ENCODE measurements at regions not wholly inside any gene's neighbourhood (a gene's known extent, or its start where the extent isn't known, plus 50 kb on each side); places are given as distances from the start of the nearest gene placed in this dataset.
A peak's percentile ranks its signal among the peaks of the same experiment; 100 is the strongest.

- TF ChIP-seq, protein P1, sequence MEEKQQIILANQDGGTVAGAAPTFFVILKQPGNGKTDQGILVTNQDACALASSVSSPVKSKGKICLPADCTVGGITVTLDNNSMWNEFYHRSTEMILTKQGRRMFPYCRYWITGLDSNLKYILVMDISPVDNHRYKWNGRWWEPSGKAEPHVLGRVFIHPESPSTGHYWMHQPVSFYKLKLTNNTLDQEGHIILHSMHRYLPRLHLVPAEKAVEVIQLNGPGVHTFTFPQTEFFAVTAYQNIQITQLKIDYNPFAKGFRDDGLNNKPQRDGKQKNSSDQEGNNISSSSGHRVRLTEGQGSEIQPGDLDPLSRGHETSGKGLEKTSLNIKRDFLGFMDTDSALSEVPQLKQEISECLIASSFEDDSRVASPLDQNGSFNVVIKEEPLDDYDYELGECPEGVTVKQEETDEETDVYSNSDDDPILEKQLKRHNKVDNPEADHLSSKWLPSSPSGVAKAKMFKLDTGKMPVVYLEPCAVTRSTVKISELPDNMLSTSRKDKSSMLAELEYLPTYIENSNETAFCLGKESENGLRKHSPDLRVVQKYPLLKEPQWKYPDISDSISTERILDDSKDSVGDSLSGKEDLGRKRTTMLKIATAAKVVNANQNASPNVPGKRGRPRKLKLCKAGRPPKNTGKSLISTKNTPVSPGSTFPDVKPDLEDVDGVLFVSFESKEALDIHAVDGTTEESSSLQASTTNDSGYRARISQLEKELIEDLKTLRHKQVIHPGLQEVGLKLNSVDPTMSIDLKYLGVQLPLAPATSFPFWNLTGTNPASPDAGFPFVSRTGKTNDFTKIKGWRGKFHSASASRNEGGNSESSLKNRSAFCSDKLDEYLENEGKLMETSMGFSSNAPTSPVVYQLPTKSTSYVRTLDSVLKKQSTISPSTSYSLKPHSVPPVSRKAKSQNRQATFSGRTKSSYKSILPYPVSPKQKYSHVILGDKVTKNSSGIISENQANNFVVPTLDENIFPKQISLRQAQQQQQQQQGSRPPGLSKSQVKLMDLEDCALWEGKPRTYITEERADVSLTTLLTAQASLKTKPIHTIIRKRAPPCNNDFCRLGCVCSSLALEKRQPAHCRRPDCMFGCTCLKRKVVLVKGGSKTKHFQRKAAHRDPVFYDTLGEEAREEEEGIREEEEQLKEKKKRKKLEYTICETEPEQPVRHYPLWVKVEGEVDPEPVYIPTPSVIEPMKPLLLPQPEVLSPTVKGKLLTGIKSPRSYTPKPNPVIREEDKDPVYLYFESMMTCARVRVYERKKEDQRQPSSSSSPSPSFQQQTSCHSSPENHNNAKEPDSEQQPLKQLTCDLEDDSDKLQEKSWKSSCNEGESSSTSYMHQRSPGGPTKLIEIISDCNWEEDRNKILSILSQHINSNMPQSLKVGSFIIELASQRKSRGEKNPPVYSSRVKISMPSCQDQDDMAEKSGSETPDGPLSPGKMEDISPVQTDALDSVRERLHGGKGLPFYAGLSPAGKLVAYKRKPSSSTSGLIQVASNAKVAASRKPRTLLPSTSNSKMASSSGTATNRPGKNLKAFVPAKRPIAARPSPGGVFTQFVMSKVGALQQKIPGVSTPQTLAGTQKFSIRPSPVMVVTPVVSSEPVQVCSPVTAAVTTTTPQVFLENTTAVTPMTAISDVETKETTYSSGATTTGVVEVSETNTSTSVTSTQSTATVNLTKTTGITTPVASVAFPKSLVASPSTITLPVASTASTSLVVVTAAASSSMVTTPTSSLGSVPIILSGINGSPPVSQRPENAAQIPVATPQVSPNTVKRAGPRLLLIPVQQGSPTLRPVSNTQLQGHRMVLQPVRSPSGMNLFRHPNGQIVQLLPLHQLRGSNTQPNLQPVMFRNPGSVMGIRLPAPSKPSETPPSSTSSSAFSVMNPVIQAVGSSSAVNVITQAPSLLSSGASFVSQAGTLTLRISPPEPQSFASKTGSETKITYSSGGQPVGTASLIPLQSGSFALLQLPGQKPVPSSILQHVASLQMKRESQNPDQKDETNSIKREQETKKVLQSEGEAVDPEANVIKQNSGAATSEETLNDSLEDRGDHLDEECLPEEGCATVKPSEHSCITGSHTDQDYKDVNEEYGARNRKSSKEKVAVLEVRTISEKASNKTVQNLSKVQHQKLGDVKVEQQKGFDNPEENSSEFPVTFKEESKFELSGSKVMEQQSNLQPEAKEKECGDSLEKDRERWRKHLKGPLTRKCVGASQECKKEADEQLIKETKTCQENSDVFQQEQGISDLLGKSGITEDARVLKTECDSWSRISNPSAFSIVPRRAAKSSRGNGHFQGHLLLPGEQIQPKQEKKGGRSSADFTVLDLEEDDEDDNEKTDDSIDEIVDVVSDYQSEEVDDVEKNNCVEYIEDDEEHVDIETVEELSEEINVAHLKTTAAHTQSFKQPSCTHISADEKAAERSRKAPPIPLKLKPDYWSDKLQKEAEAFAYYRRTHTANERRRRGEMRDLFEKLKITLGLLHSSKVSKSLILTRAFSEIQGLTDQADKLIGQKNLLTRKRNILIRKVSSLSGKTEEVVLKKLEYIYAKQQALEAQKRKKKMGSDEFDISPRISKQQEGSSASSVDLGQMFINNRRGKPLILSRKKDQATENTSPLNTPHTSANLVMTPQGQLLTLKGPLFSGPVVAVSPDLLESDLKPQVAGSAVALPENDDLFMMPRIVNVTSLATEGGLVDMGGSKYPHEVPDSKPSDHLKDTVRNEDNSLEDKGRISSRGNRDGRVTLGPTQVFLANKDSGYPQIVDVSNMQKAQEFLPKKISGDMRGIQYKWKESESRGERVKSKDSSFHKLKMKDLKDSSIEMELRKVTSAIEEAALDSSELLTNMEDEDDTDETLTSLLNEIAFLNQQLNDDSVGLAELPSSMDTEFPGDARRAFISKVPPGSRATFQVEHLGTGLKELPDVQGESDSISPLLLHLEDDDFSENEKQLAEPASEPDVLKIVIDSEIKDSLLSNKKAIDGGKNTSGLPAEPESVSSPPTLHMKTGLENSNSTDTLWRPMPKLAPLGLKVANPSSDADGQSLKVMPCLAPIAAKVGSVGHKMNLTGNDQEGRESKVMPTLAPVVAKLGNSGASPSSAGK (IDR thresholded peaks at IDR 0.05): peak; percentile 31; the same call in 1 of the 2 replicates
- no peak for TF ChIP-seq ZNF518B (CRISPR knock-in tag; IDR thresholded peaks at IDR 0.05)
- no peak for TF ChIP-seq ZNF174 (CRISPR knock-in tag; IDR thresholded peaks at IDR 0.05)
- TF ChIP-seq YY1 (IDR thresholded peaks at IDR 0.05; ENCODE audit: borderline replicate concordance in 1 of 3, control insufficient read depth in 1 of 3, extremely low read depth in 1 of 3, insufficient read depth in 3 of 3, insufficient read length in 1 of 3, insufficient replicate concordance in 2 of 3, low read depth in 1 of 3, low read length in 2 of 3): no peak
- TF ChIP-seq, protein P2, sequence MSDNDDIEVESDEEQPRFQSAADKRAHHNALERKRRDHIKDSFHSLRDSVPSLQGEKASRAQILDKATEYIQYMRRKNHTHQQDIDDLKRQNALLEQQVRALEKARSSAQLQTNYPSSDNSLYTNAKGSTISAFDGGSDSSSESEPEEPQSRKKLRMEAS (CRISPR knock-in tag; IDR thresholded peaks at IDR 0.05): peak; percentile 32; the same call in 1 of the 2 replicates
- TF ChIP-seq, protein P3, sequence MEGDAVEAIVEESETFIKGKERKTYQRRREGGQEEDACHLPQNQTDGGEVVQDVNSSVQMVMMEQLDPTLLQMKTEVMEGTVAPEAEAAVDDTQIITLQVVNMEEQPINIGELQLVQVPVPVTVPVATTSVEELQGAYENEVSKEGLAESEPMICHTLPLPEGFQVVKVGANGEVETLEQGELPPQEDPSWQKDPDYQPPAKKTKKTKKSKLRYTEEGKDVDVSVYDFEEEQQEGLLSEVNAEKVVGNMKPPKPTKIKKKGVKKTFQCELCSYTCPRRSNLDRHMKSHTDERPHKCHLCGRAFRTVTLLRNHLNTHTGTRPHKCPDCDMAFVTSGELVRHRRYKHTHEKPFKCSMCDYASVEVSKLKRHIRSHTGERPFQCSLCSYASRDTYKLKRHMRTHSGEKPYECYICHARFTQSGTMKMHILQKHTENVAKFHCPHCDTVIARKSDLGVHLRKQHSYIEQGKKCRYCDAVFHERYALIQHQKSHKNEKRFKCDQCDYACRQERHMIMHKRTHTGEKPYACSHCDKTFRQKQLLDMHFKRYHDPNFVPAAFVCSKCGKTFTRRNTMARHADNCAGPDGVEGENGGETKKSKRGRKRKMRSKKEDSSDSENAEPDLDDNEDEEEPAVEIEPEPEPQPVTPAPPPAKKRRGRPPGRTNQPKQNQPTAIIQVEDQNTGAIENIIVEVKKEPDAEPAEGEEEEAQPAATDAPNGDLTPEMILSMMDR (IDR thresholded peaks at IDR 0.05 in 2 of 3, conservative IDR thresholded peaks at IDR 0.05 in 1 of 3; ENCODE audit: insufficient read depth in 2 of 3, low read depth in 1 of 3, low read length in 3 of 3): peak in 2 of 3 experiments; percentile 5 to 26; a peak in 2 of 6 replicates
- TF ChIP-seq, protein P4, sequence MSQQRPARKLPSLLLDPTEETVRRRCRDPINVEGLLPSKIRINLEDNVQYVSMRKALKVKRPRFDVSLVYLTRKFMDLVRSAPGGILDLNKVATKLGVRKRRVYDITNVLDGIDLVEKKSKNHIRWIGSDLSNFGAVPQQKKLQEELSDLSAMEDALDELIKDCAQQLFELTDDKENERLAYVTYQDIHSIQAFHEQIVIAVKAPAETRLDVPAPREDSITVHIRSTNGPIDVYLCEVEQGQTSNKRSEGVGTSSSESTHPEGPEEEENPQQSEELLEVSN (IDR thresholded peaks at IDR 0.05; ENCODE audit: borderline replicate concordance in 1 of 2, extremely low read depth in 1 of 2, insufficient read depth in 1 of 2, insufficient read length in 1 of 2, low read depth in 1 of 2, low read length in 1 of 2, poor library complexity in 1 of 2, severe bottlenecking in 1 of 2): peak in 1 of 2 experiments; percentile 10
Measured at GRCh38 chr6:163823577-163823976, 409.1 kb downstream of the QKI start (continued).

Measured in K562 (cell line).